GM23248 (cell line): ENCODE measurements at regions not wholly inside any gene's neighbourhood (a gene's known extent, or its start where the extent isn't known, plus 50 kb on each side); places are given as distances from the start of the nearest gene placed in this dataset.

Experiments
- EZH2 ChIP-seq: fragments of 200-600 bp; sonication (generic); IDR thresholded peaks from 2 replicates; pipeline ENCODE4 v1.6.1; 2018; ENCODE audit warnings: antibody characterized with exemption, mild to moderate bottlenecking; ENCODE audit not compliant: insufficient read depth, poor library complexity, severe bottlenecking
- EZH2phosphoT487 ChIP-seq: fragments of 200-600 bp; sonication (generic); IDR thresholded peaks from 2 replicates; pipeline ENCODE4 v1.6.1; 2018; ENCODE audit warnings: antibody characterized with exemption, moderate library complexity, mild to moderate bottlenecking, low read depth; ENCODE audit not compliant: insufficient read depth

DNA sequence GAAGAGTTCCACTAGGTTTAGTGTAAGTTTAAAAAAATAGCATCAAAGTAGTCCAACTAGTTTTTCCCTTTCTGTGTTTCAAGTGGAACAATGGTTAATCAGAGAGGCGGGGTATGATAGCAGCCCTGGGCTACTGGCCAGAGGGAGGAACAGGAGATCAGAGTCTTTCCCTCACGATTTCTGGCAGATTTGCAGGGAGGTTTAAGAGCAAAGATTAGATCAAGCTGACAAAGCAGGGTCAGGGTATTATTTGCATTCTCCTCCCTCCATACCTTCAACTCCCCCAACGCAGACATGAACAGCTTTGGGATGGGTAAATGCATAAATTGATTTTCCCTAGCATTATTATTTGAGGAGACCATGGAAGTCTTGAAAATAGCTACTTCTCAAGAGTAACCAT, 277.6 kb upstream of the DIAPH2 start:
- TF ChIP-seq EZH2 (no peak), EZH2phosphoT487 (no peak)
